ENCODE measurements at regions not wholly inside any gene's neighbourhood (a gene's known extent, or its start where the extent isn't known, plus 50 kb on each side); places are given as distances from the start of the nearest gene placed in this dataset.

DNA sequence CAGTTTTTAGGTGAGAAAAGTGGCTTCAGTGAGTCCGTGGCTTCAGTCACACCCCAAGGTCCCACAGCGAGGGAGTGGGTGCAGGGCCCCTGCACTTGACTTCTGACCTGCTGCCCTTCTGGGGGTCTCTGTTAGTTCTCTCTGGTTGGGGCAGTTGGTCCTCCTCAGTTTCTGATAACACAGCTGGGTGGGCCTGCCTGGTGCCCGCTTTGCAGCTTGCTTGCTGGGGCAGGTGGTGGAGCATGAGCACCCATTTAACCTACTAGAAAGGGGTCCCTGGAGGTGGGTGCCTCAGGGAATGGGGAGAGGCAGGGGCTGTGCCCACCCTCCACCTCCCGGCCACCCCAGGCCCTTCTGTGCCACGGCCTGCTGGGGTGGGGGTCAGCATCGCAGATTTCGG is 83.2 kb downstream of the ASB1 start:
- Histone ChIP-seq H3K4me1 (ENCODE audit: control insufficient read depth in 1 of 2, insufficient read depth in 2 of 2, low read length in 2 of 2) (no peaks in the 10 kb centered on the region), H3K9ac (ENCODE audit: insufficient read depth, low read length, poor library complexity, severe bottlenecking) (no peak overlapping the region), H3K36me3 (replicated peaks in 1 of 2; ENCODE audit: control insufficient read depth in 1 of 2, insufficient read depth in 2 of 2, low read length in 2 of 2) (no peaks in the 10 kb centered on the region), H3K27me3 (ENCODE audit: control insufficient read depth in 2 of 2, insufficient read depth in 2 of 2, low read length in 2 of 2) (no peaks in the 10 kb centered on the region), H3K27ac (ENCODE audit: low read depth in 1 of 2, low read length in 2 of 2) (no peak overlapping the region), H4K20me1 (ENCODE audit: insufficient read depth, low read length) (no peaks in the 10 kb centered on the region), H3K9me3 (replicated peaks in 1 of 2; ENCODE audit: control insufficient read depth in 1 of 2, insufficient read depth in 1 of 2, low read length in 2 of 2) (no peaks in the 10 kb centered on the region), H2AFZ (ENCODE audit: insufficient read depth, low read depth, low read length, poor library complexity, severe bottlenecking) (no peak overlapping the region), H3K4me3 (replicated peaks in 1 of 3; ENCODE audit: low read depth in 2 of 3, low read length in 3 of 3) (no peak overlapping the region), H3K79me2 (ENCODE audit: insufficient read depth, low read length) (no peaks in the 10 kb centered on the region), H3K4me2 (replicated peaks; ENCODE audit: extremely low read depth, low read length, poor library complexity, severe bottlenecking) (no peak overlapping the region)
- intact Hi-C loops (cut with micrococcal nuclease) = no loop called here
- TF ChIP-seq, protein P1, sequence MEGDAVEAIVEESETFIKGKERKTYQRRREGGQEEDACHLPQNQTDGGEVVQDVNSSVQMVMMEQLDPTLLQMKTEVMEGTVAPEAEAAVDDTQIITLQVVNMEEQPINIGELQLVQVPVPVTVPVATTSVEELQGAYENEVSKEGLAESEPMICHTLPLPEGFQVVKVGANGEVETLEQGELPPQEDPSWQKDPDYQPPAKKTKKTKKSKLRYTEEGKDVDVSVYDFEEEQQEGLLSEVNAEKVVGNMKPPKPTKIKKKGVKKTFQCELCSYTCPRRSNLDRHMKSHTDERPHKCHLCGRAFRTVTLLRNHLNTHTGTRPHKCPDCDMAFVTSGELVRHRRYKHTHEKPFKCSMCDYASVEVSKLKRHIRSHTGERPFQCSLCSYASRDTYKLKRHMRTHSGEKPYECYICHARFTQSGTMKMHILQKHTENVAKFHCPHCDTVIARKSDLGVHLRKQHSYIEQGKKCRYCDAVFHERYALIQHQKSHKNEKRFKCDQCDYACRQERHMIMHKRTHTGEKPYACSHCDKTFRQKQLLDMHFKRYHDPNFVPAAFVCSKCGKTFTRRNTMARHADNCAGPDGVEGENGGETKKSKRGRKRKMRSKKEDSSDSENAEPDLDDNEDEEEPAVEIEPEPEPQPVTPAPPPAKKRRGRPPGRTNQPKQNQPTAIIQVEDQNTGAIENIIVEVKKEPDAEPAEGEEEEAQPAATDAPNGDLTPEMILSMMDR (IDR thresholded peaks at IDR 0.05) = no peak
- Mint-ChIP-seq H3K4me1 (no peaks in the 10 kb centered on the region), H3K36me3 (no peaks in the 10 kb centered on the region), H3K27ac (no peak overlapping the region), H3K4me3 (no peak overlapping the region), H3K9me3 (peaks cover 0 to 4% (median 0%) of the 10 kb centered on the region in 7 donors), H3K27me3 (ENCODE audit: low read depth in 3 of 3) (peaks cover 0 to 5% (median 3%) of the 10 kb centered on the region in 3 donors)
- no peak for DNase-seq
- WGBS (ENCODE audit: insufficient coverage) = no CpG with 5 or more reads among the region's 7 CpGs

DNA sequence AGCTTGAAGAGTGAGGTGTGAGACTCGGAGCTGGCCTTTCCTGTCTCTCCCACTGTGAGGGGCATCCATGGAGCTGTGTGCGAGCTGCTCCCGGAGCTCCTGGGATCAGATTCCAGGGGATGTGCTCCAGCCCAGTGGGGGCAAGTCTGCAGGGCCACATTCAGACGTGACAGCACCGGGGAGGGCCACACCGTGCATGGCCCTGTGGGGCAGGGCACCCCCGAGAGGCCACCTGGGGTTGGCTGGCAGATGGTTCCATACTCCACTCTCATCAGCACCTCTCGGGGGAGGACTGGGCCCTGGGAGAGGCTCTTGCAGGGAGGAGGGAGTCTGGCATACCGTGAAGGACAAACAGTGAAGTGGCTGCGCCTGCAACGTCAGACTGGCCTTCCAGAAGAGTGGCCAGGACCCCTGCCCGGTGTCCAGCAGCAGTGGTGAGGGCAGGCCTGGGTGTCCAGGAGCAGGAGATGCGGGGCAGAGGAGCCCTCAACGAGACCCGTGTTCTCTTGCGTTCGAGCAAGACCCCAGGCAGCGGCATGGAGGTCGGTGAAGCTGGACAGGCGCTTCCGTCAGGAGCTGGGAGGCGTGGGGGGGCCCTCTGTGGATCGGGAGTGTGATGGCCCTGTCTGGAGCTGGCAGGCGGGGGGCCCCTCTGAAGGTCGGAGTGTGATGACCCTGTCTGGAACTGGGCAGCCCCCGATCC is 84.3 kb downstream of the ASB1 start:
- H4K20me1 ChIP-seq (ENCODE audit: insufficient read depth, low read length) = no peaks in the 10 kb centered on the region
- TF ChIP-seq, protein P1 (IDR thresholded peaks at IDR 0.05) = no peak
- no peak for DNase-seq
- Mint-ChIP-seq H3K9me3 (peaks cover 0 to 6% (median 3%) of the 10 kb centered on the region in 7 donors), H3K27me3 (ENCODE audit: low read depth in 3 of 3) (peaks cover 4 to 7% (median 5%) of the 10 kb centered on the region in 3 donors), H3K4me3 (no peak overlapping the region), H3K27ac (no peak overlapping the region), H3K4me1 (no peaks in the 10 kb centered on the region), H3K36me3 (no peaks in the 10 kb centered on the region)
- H3K36me3 ChIP-seq (replicated peaks in 1 of 2; ENCODE audit: control insufficient read depth in 1 of 2, insufficient read depth in 2 of 2, low read length in 2 of 2) = no peaks in the 10 kb centered on the region
- no peak overlapping the region for H2AFZ ChIP-seq (ENCODE audit: insufficient read depth, low read depth, low read length, poor library complexity, severe bottlenecking)
- no peaks in the 10 kb centered on the region for H3K9me3 ChIP-seq (replicated peaks in 1 of 2; ENCODE audit: control insufficient read depth in 1 of 2, insufficient read depth in 1 of 2, low read length in 2 of 2)
- intact Hi-C loops (cut with micrococcal nuclease) = no loop called here
- WGBS (ENCODE audit: insufficient coverage) = 86% methylated on average over 23 of the region's 26 CpGs
- no peaks in the 10 kb centered on the region for H3K79me2 ChIP-seq (ENCODE audit: insufficient read depth, low read length)
- H3K9ac ChIP-seq (ENCODE audit: insufficient read depth, low read length, poor library complexity, severe bottlenecking) = no peak overlapping the region
- H3K4me3 ChIP-seq (replicated peaks in 1 of 3; ENCODE audit: low read depth in 2 of 3, low read length in 3 of 3) = no peak overlapping the region
- H3K4me2 ChIP-seq (replicated peaks; ENCODE audit: extremely low read depth, low read length, poor library complexity, severe bottlenecking) = no peak overlapping the region
- no peak overlapping the region for H3K27ac ChIP-seq (ENCODE audit: low read depth in 1 of 2, low read length in 2 of 2)
- H3K27me3 ChIP-seq (ENCODE audit: control insufficient read depth in 2 of 2, insufficient read depth in 2 of 2, low read length in 2 of 2) = no peaks in the 10 kb centered on the region
- no peaks in the 10 kb centered on the region for H3K4me1 ChIP-seq (ENCODE audit: control insufficient read depth in 1 of 2, insufficient read depth in 2 of 2, low read length in 2 of 2)

Measured in CD14-positive monocyte (primary cell).